ENCODE measurements at regions not wholly inside any gene's neighbourhood (a gene's known extent, or its start where the extent isn't known, plus 50 kb on each side); places are given as distances from the start of the nearest gene placed in this dataset.

DNA sequence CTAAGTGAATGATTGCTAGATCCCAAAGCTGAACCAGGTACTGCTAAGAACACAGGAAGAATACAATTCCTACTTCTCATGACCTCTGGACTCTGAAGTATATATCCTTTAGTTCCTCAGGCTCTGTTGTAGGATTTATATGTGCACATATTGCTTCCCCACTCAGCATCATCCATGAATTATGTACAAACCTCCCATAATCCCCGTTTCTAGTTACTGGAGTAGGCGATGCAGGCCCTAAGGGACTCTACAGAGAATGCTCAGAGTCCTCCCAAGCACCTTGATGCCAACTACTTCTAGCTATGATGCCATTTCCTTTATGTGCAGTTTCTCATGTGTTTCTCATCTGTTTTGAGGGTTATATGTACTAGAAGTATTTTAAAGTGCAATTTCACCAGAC lies 154.9 kb upstream of the EPHA7 start:
- Histone ChIP-seq H3K4me2 (ENCODE audit: control insufficient read depth, extremely low read depth, insufficient read depth, low read depth, low read length) (no peak overlapping the region), H3K4me3 (ENCODE audit: control insufficient read depth in 2 of 3, extremely low read depth in 1 of 3, insufficient read depth in 2 of 3, low read depth in 1 of 3, low read length in 3 of 3) (no peak overlapping the region), H3K27ac (ENCODE audit: control insufficient read depth, insufficient read depth, low read length) (no peak overlapping the region), H3K9ac (ENCODE audit: control insufficient read depth, extremely low read depth, insufficient read depth, low read length) (no peak overlapping the region), H3K79me2 (ENCODE audit: control insufficient read depth, insufficient read depth, low read length) (no peaks in the 10 kb centered on the region), H4K20me1 (ENCODE audit: control insufficient read depth, extremely low read depth, insufficient read depth, low read length) (no peaks in the 10 kb centered on the region), H3K36me3 (ENCODE audit: control insufficient read depth in 2 of 2, extremely low read depth in 1 of 2, insufficient read depth in 2 of 2, low read length in 2 of 2) (no peaks in the 10 kb centered on the region), H3K4me1 (ENCODE audit: control insufficient read depth, extremely low read depth, insufficient read depth, low read length) (no peaks in the 10 kb centered on the region), H2AFZ (ENCODE audit: control insufficient read depth, low read length) (no peak overlapping the region), H3K9me3 (ENCODE audit: control insufficient read depth, low read depth, low read length) (no peaks in the 10 kb centered on the region), H3K9me1 (ENCODE audit: control insufficient read depth, extremely low read depth, insufficient read depth, low read length) (no peaks in the 10 kb centered on the region), H3K27me3 (ENCODE audit: control insufficient read depth, extremely low read depth, insufficient read depth, low read length) (no peaks in the 10 kb centered on the region)
- dilution Hi-C loops (cut with MboI; ENCODE audit: extremely low pct_ligation_motif_present, low sequenced_read_pairs): no loop called here
- DNase-seq (ENCODE audit: low read depth, low spot score) (no peak), FAIRE-seq (no peak)
- TF ChIP-seq, protein P1, sequence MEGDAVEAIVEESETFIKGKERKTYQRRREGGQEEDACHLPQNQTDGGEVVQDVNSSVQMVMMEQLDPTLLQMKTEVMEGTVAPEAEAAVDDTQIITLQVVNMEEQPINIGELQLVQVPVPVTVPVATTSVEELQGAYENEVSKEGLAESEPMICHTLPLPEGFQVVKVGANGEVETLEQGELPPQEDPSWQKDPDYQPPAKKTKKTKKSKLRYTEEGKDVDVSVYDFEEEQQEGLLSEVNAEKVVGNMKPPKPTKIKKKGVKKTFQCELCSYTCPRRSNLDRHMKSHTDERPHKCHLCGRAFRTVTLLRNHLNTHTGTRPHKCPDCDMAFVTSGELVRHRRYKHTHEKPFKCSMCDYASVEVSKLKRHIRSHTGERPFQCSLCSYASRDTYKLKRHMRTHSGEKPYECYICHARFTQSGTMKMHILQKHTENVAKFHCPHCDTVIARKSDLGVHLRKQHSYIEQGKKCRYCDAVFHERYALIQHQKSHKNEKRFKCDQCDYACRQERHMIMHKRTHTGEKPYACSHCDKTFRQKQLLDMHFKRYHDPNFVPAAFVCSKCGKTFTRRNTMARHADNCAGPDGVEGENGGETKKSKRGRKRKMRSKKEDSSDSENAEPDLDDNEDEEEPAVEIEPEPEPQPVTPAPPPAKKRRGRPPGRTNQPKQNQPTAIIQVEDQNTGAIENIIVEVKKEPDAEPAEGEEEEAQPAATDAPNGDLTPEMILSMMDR (optimal IDR thresholded peaks at IDR 0.05 in 1 of 3, IDR thresholded peaks at IDR 0.05 in 1 of 3, conservative IDR thresholded peaks at IDR 0.05 in 1 of 3; ENCODE audit: extremely low read depth in 1 of 3, insufficient read depth in 2 of 3, low read length in 3 of 3): no peak
- TF ChIP-seq EZH2 (IDR thresholded peaks at IDR 0.05; ENCODE audit: low read length): no peak

DNA sequence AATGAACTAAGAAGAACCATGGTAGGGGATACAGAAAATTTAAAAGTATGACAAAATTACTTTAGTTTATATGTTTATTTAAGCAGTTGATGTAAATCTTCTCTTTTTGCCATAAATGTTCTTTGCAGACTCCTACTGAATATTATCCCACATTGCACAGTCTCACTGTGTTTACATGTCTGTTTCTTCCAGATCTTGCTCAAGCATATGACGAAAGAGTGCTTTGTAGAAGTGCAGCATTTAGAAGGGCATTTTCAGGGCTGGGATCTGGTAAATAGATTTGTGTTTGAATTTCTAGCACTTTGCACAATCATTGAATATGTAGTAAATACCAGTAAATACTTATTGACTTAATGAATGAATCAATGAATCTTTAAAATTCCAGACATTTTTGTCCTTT lies 152.0 kb upstream of the EPHA7 start:
- H3K4me2 ChIP-seq (ENCODE audit: control insufficient read depth, extremely low read depth, insufficient read depth, low read depth, low read length): no peak overlapping the region
- no peaks in the 10 kb centered on the region for H3K36me3 ChIP-seq (ENCODE audit: control insufficient read depth in 2 of 2, extremely low read depth in 1 of 2, insufficient read depth in 2 of 2, low read length in 2 of 2)
- no peak overlapping the region for H3K27ac ChIP-seq (ENCODE audit: control insufficient read depth, insufficient read depth, low read length)
- H3K9me3 ChIP-seq (ENCODE audit: control insufficient read depth, low read depth, low read length): no peaks in the 10 kb centered on the region
- H2AFZ ChIP-seq (ENCODE audit: control insufficient read depth, low read length): no peak overlapping the region
- no peak for TF ChIP-seq EZH2 (IDR thresholded peaks at IDR 0.05; ENCODE audit: low read length)
- TF ChIP-seq, protein P1 (optimal IDR thresholded peaks at IDR 0.05 in 1 of 3, IDR thresholded peaks at IDR 0.05 in 1 of 3, conservative IDR thresholded peaks at IDR 0.05 in 1 of 3; ENCODE audit: extremely low read depth in 1 of 3, insufficient read depth in 2 of 3, low read length in 3 of 3): no peak
- no peaks in the 10 kb centered on the region for H3K4me1 ChIP-seq (ENCODE audit: control insufficient read depth, extremely low read depth, insufficient read depth, low read length)
- H3K9ac ChIP-seq (ENCODE audit: control insufficient read depth, extremely low read depth, insufficient read depth, low read length): no peak overlapping the region
- FAIRE-seq: no peak
- no peaks in the 10 kb centered on the region for H4K20me1 ChIP-seq (ENCODE audit: control insufficient read depth, extremely low read depth, insufficient read depth, low read length)
- H3K9me1 ChIP-seq (ENCODE audit: control insufficient read depth, extremely low read depth, insufficient read depth, low read length): no peaks in the 10 kb centered on the region
- H3K4me3 ChIP-seq (ENCODE audit: control insufficient read depth in 2 of 3, extremely low read depth in 1 of 3, insufficient read depth in 2 of 3, low read depth in 1 of 3, low read length in 3 of 3): no peak overlapping the region
- no peaks in the 10 kb centered on the region for H3K27me3 ChIP-seq (ENCODE audit: control insufficient read depth, extremely low read depth, insufficient read depth, low read length)
- H3K79me2 ChIP-seq (ENCODE audit: control insufficient read depth, insufficient read depth, low read length): no peaks in the 10 kb centered on the region
- dilution Hi-C loops (cut with MboI; ENCODE audit: extremely low pct_ligation_motif_present, low sequenced_read_pairs): no loop called here
- no peak for DNase-seq (ENCODE audit: low read depth, low spot score)
